ENCODE measurements at regions not wholly inside any gene's neighbourhood (a gene's known extent, or its start where the extent isn't known, plus 50 kb on each side); places are given as distances from the start of the nearest gene placed in this dataset.

GRCh38 chr5:16253856-16254255 lies 74.3 kb upstream of the MARCHF11 start:
- CTCF ChIA-PET: no interaction called here
- Histone ChIP-seq H3K4me3 (ENCODE audit: low read depth, low read length) (no peak overlapping the region), H3K9me3 (ENCODE audit: control insufficient read depth, insufficient read depth, low read length) (no peaks in the 10 kb centered on the region), H3K27me3 (ENCODE audit: control insufficient read depth, insufficient read depth, low read length) (no peaks in the 10 kb centered on the region), H3K27ac (ENCODE audit: low read depth, low read length) (no peak overlapping the region)
- TF ChIP-seq, protein P1, sequence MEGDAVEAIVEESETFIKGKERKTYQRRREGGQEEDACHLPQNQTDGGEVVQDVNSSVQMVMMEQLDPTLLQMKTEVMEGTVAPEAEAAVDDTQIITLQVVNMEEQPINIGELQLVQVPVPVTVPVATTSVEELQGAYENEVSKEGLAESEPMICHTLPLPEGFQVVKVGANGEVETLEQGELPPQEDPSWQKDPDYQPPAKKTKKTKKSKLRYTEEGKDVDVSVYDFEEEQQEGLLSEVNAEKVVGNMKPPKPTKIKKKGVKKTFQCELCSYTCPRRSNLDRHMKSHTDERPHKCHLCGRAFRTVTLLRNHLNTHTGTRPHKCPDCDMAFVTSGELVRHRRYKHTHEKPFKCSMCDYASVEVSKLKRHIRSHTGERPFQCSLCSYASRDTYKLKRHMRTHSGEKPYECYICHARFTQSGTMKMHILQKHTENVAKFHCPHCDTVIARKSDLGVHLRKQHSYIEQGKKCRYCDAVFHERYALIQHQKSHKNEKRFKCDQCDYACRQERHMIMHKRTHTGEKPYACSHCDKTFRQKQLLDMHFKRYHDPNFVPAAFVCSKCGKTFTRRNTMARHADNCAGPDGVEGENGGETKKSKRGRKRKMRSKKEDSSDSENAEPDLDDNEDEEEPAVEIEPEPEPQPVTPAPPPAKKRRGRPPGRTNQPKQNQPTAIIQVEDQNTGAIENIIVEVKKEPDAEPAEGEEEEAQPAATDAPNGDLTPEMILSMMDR (IDR thresholded peaks at IDR 0.05; ENCODE audit: low read depth, low read length): no peak
- no peak for DNase-seq (ENCODE audit: low read depth, low spot score)
- POLR2A ChIA-PET: no interaction called here

DNA sequence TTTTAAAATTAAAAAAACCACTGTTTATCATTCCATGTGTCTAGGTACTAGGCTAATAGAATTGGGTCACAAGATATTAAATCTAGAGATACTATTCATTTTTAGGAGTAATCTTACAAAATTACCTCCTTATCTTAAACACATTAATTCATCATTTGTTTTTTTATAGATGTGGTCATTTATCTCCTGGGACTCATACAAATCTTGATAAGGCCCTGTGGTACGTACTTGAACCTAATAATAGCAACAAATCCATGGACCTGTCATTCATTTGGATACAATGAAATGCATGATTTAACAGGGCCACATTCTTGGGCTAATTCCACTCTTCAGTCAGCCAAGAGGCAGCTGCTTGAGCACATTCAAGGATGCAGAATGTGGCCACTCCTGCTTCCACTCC lies 66.4 kb upstream of the MARCHF11 start:
- Histone ChIP-seq H3K27me3 (ENCODE audit: control insufficient read depth, insufficient read depth, low read length) (no peaks in the 10 kb centered on the region), H3K4me3 (ENCODE audit: low read depth, low read length) (no peak overlapping the region), H3K27ac (ENCODE audit: low read depth, low read length) (no peak overlapping the region), H3K9me3 (ENCODE audit: control insufficient read depth, insufficient read depth, low read length) (no peaks in the 10 kb centered on the region)
- DNase-seq (ENCODE audit: low read depth, low spot score): no peak
- CTCF ChIA-PET: no interaction called here
- TF ChIP-seq, protein P1 (IDR thresholded peaks at IDR 0.05; ENCODE audit: low read depth, low read length): no peak
- POLR2A ChIA-PET: no interaction called here

DNA sequence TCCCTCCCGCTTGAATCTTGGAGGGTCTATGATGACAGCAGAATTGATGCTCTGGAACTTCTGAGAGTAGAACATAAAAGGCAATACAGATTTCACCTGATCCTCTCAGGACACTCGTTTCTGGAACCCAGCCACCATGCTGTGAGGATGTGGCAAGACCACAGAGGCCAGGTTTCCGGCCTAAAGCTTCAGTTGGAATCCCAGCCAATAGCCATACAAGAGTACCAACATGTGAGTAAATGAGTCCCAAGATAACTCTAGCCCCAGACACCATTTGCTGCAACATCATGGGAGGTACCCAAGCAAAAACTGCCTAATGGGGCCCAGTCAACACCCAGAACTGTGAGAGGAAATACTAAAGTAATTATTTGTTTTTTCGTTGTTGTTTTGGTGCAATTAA lies 65.7 kb upstream of the MARCHF11 start:
- POLR2A ChIA-PET: no interaction called here
- H3K27ac ChIP-seq (ENCODE audit: low read depth, low read length): no peak overlapping the region
- CTCF ChIA-PET: no interaction called here
- no peaks in the 10 kb centered on the region for H3K27me3 ChIP-seq (ENCODE audit: control insufficient read depth, insufficient read depth, low read length)
- TF ChIP-seq, protein P1 (IDR thresholded peaks at IDR 0.05; ENCODE audit: low read depth, low read length): no peak
- no peak for DNase-seq (ENCODE audit: low read depth, low spot score)
- no peaks in the 10 kb centered on the region for H3K9me3 ChIP-seq (ENCODE audit: control insufficient read depth, insufficient read depth, low read length)
- no peak overlapping the region for H3K4me3 ChIP-seq (ENCODE audit: low read depth, low read length)

DNA sequence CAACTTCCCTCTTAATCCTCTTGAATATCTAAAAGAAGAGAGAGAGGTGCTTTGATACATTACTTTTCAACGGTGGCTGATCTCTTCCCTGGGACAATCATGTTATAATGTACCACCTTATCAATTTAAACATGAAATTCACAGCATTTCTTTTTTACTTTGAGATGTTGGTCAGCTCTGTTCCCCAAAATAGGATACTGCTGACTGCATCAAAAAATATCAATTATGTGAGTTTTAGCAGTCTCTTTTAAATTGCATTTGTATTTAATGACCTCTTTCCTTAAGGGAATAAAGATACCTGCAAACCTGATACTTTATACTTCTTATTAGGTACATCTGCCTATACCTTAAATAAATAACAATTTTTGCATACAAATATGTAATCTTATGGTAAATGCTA lies 58.4 kb upstream of the MARCHF11 start:
- POLR2A ChIA-PET: no interaction called here
- no peaks in the 10 kb centered on the region for H3K9me3 ChIP-seq (ENCODE audit: control insufficient read depth, insufficient read depth, low read length)
- no peak overlapping the region for H3K4me3 ChIP-seq (ENCODE audit: low read depth, low read length)
- CTCF ChIA-PET: no interaction called here
- TF ChIP-seq, protein P1 (IDR thresholded peaks at IDR 0.05; ENCODE audit: low read depth, low read length): no peak
- no peaks in the 10 kb centered on the region for H3K27me3 ChIP-seq (ENCODE audit: control insufficient read depth, insufficient read depth, low read length)
- DNase-seq (ENCODE audit: low read depth, low spot score): no peak
- no peak overlapping the region for H3K27ac ChIP-seq (ENCODE audit: low read depth, low read length)

DNA sequence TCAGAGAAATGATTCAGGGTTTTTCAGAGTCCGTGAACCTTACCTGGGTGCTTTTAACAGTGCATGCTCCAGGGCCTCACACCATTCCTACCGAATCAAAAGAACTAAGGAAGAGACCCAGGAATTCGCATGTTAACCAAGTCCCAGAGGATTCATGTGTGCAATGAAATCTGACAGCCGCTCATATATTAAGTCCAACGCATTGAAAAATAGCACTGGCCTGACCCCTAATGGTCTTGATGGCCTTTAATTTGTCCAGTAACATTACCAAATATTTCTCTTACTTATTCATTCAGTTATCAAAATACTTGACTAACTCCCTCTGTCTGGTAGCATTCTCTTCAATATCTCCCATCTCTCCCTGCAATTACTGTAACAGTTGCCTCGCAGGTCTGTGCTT lies 55.0 kb upstream of the MARCHF11 start:
- Histone ChIP-seq H3K4me3 (ENCODE audit: low read depth, low read length) (no peak overlapping the region), H3K27me3 (ENCODE audit: control insufficient read depth, insufficient read depth, low read length) (no peaks in the 10 kb centered on the region), H3K27ac (ENCODE audit: low read depth, low read length) (no peak overlapping the region), H3K9me3 (ENCODE audit: control insufficient read depth, insufficient read depth, low read length) (no peaks in the 10 kb centered on the region)
- POLR2A ChIA-PET: no interaction called here
- TF ChIP-seq, protein P1 (IDR thresholded peaks at IDR 0.05; ENCODE audit: low read depth, low read length): no peak
- CTCF ChIA-PET: no interaction called here
- no peak for DNase-seq (ENCODE audit: low read depth, low spot score)
